GM21515 (cell line): ENCODE measurements at regions not wholly inside any gene's neighbourhood (a gene's known extent, or its start where the extent isn't known, plus 50 kb on each side); places are given as distances from the start of the nearest gene placed in this dataset.

ENCODE experiments used
- ATAC-seq: cut with Tn5 transposase; IDR thresholded peaks from one replicate; pipeline ENCODE4 v1.9.1; 2021; ENCODE audit not compliant: unreplicated experiment

- no peak for ATAC-seq
Measured at GRCh38 chr4:14087459-14087858, 459.9 kb upstream of the BOD1L1 start.

- no peak for ATAC-seq
Measured at GRCh38 chr4:14087921-14088320, 460.4 kb upstream of the BOD1L1 start.

GRCh38 chr4:14091531-14091930 lies 464.0 kb upstream of the BOD1L1 start:
- no peak for ATAC-seq

GRCh38 chr4:14091966-14092365 lies 464.4 kb upstream of the BOD1L1 start:
- no peak for ATAC-seq

GRCh38 chr4:14092741-14093140 lies 465.2 kb upstream of the BOD1L1 start:
- no peak for ATAC-seq

GRCh38 chr4:14095831-14096230 lies 468.3 kb upstream of the BOD1L1 start:
- ATAC-seq, result no peak

- ATAC-seq, result no peak
Measured at GRCh38 chr4:14096396-14096965, 469.0 kb upstream of the BOD1L1 start.

- ATAC-seq, result no peak
Measured at GRCh38 chr4:14100349-14100748, 472.8 kb upstream of the BOD1L1 start.

GRCh38 chr4:14110407-14110806 lies 482.9 kb upstream of the BOD1L1 start:
- ATAC-seq, result no peak

GRCh38 chr4:14111730-14112181 lies 484.2 kb upstream of the BOD1L1 start:
- no peak for ATAC-seq

- ATAC-seq, result no peak
Measured at GRCh38 chr4:14115106-14115505, 487.6 kb upstream of the BOD1L1 start.

GRCh38 chr4:14117575-14118238 lies 490.2 kb upstream of the BOD1L1 start:
- ATAC-seq, result no peak

- no peak for ATAC-seq
Measured at GRCh38 chr4:14124816-14125215, 497.3 kb upstream of the BOD1L1 start.

- peak; percentile 92 for ATAC-seq
Measured at GRCh38 chr4:14125375-14126129, 498.0 kb upstream of the BOD1L1 start.

- no peak for ATAC-seq
Measured at GRCh38 chr4:14130551-14130950, 503.0 kb upstream of the BOD1L1 start.

- ATAC-seq, result no peak
Measured at GRCh38 chr4:14131335-14131734, 503.8 kb upstream of the BOD1L1 start.

- no peak for ATAC-seq
Measured at GRCh38 chr4:14132301-14132700, 504.8 kb upstream of the BOD1L1 start.

- no peak for ATAC-seq
Measured at GRCh38 chr4:14138106-14138505, 510.6 kb upstream of the BOD1L1 start.

- ATAC-seq, result no peak
Measured at GRCh38 chr4:14143892-14144291, 516.4 kb upstream of the BOD1L1 start.

- ATAC-seq, result no peak
Measured at GRCh38 chr4:14149176-14150053, 521.9 kb upstream of the BOD1L1 start.

- ATAC-seq, result no peak
Measured at GRCh38 chr4:14151101-14151500, 523.6 kb upstream of the BOD1L1 start.
